Suprapubic skin (tissue), 4 donors: ENCODE measurements at regions not wholly inside any gene's neighbourhood (a gene's known extent, or its start where the extent isn't known, plus 50 kb on each side); places are given as distances from the start of the nearest gene placed in this dataset.

ENCODE experiments used
- CTCF ChIP-seq, 2 donors: fragments of 200-600 bp in 1 of 2; fragments of 450-650 bp in 1 of 2; sonication (generic) in 1 of 2; IDR thresholded peaks; one replicate each; pipeline ENCODE4 v1.5.1; 2016 to 2019; ENCODE audit warnings: antibody characterized with exemption in 2 of 2, mild to moderate bottlenecking in 1 of 2, moderate library complexity in 1 of 2
- POLR2A ChIP-seq, 2 donors: fragments of 450-650 bp; IDR thresholded peaks; one replicate each; pipeline ENCODE4 v1.6.1; 2017; ENCODE audit warnings: antibody characterized with exemption in 2 of 2, mild to moderate bottlenecking in 2 of 2, moderate library complexity in 2 of 2
- POLR2AphosphoS5 ChIP-seq, 3 donors: sonication (generic); formaldehyde crosslinking; IDR thresholded peaks; one replicate each; pipeline ENCODE4 v1.6.1; 2017; ENCODE audit warnings: antibody characterized with exemption in 3 of 3

- no peak for TF ChIP-seq POLR2A (IDR thresholded peaks at IDR 0.05)
- TF ChIP-seq POLR2AphosphoS5 (IDR thresholded peaks at IDR 0.05) = no peak
- TF ChIP-seq CTCF (IDR thresholded peaks at IDR 0.05) = no peak
These were observed 53.6 kb upstream of the MAP10 start for GRCh38 chr1:232751393-232752140.
